Parathyroid adenoma (tissue), 2 donors: ENCODE measurements at regions not wholly inside any gene's neighbourhood (a gene's known extent, or its start where the extent isn't known, plus 50 kb on each side); places are given as distances from the start of the nearest gene placed in this dataset.

Experiments used
- H2AFZ ChIP-seq: fragments of 300-600 bp; sonication (generic); one replicate; pipeline ENCODE4 v1.7.0; 2017; ENCODE audit warnings: antibody characterized with exemption, mild to moderate bottlenecking
- H3K27ac ChIP-seq: fragments of 300-600 bp; sonication (generic); one replicate; pipeline ENCODE4 v1.7.0; 2017
- H3K27me3 ChIP-seq: fragments of 300-600 bp; sonication (generic); one replicate; pipeline ENCODE4 v1.7.0; 2017; ENCODE audit warnings: low read length; ENCODE audit not compliant: control insufficient read depth, insufficient read depth
- H3K36me3 ChIP-seq: fragments of 300-600 bp; sonication (generic); one replicate; pipeline ENCODE4 v1.7.0; 2017; ENCODE audit warnings: low read length; ENCODE audit not compliant: control insufficient read depth, insufficient read depth
- H3K4me1 ChIP-seq: fragments of 300-600 bp; sonication (generic); one replicate; pipeline ENCODE4 v1.7.0; 2017; ENCODE audit warnings: control low read depth
- H3K4me2 ChIP-seq: fragments of 300-600 bp; sonication (generic); one replicate; pipeline ENCODE4 v1.7.0; 2017; ENCODE audit warnings: low read length
- H3K4me3 ChIP-seq: fragments of 300-600 bp; sonication (generic); one replicate; pipeline ENCODE4 v1.7.0; 2017; ENCODE audit warnings: low read depth, low read length
- H3K79me2 ChIP-seq: fragments of 300-600 bp; sonication (generic); one replicate; pipeline ENCODE4 v1.7.0; 2017; ENCODE audit warnings: control low read depth
- H3K9ac ChIP-seq: fragments of 300-600 bp; sonication (generic); one replicate; pipeline ENCODE4 v1.7.0; 2017; ENCODE audit warnings: mild to moderate bottlenecking
- H3K9me3 ChIP-seq: fragments of 300-600 bp; sonication (generic); one replicate; pipeline ENCODE4 v1.7.0; 2017; ENCODE audit warnings: low read length; ENCODE audit not compliant: control insufficient read depth
- TF ChIP-seq, protein P1 (sequence below): fragments of 300-600 bp; sonication (generic); IDR thresholded peaks from one replicate; pipeline ENCODE4 v1.7.0; 2017; ENCODE audit warnings: antibody characterized with exemption, mild to moderate bottlenecking
- donor health status: primary hyperparathyroidism.

DNA sequence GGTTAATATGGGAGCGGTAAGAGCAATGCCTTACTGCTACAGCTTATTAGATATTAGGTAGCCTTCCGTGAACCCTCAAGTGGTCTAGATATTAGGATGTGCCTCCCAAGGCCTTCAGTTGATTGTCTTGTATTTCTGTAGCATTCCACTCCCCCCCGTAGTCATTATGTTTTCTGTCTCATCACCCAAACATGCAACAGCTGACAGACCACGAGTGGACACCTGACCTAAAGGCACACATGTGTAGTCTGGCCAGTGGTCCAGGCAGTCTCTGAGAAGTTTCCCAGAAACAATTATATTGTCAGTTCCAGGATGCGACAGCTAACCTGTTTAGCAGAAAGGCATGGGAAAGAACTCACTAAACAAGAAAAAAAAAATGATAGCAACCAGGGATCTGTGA is 1000.9 kb downstream of the AGBL1 start:
- Histone ChIP-seq H3K4me3 (no peak overlapping the region), H3K9ac (no peak overlapping the region), H3K9me3 (no peaks in the 10 kb centered on the region), H3K4me1 (no peaks in the 10 kb centered on the region), H3K79me2 (no peaks in the 10 kb centered on the region), H3K4me2 (no peak overlapping the region), H2AFZ (no peak overlapping the region), H3K36me3 (no peaks in the 10 kb centered on the region), H3K27me3 (no peaks in the 10 kb centered on the region), H3K27ac (no peak overlapping the region)
- TF ChIP-seq, protein P1, sequence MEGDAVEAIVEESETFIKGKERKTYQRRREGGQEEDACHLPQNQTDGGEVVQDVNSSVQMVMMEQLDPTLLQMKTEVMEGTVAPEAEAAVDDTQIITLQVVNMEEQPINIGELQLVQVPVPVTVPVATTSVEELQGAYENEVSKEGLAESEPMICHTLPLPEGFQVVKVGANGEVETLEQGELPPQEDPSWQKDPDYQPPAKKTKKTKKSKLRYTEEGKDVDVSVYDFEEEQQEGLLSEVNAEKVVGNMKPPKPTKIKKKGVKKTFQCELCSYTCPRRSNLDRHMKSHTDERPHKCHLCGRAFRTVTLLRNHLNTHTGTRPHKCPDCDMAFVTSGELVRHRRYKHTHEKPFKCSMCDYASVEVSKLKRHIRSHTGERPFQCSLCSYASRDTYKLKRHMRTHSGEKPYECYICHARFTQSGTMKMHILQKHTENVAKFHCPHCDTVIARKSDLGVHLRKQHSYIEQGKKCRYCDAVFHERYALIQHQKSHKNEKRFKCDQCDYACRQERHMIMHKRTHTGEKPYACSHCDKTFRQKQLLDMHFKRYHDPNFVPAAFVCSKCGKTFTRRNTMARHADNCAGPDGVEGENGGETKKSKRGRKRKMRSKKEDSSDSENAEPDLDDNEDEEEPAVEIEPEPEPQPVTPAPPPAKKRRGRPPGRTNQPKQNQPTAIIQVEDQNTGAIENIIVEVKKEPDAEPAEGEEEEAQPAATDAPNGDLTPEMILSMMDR: no peak
